ENCODE measurements at regions not wholly inside any gene's neighbourhood (a gene's known extent, or its start where the extent isn't known, plus 50 kb on each side); places are given as distances from the start of the nearest gene placed in this dataset.
"Not testable (repeated sequence)": the region's sequence is repeated elsewhere in the genome, so short reads cannot be mapped to it uniquely, and the experiment has no call there.

- H3K4me3 ChIP-seq: no peak overlapping the region
- H3K9me3 ChIP-seq: no peaks in the 10 kb centered on the region
- TF ChIP-seq POLR2A (IDR thresholded peaks at IDR 0.05) (no peak), CTCF (IDR thresholded peaks at IDR 0.05 in 4 of 5, conservative IDR thresholded peaks at IDR 0.05 in 1 of 5) (no peak)
- no peaks in the 10 kb centered on the region for H3K27me3 ChIP-seq
- intact Hi-C loops (cut with DNase I; ENCODE audit: low total_unique reads): no loop called here
- in situ Hi-C loops (cut with MboI; ENCODE audit: low sequenced_read_pairs in 4 of 4): no loop called here
- H3K27ac ChIP-seq: no peak overlapping the region
- no peaks in the 10 kb centered on the region for H3K36me3 ChIP-seq
- DNase-seq (no peak), ATAC-seq (no peak)
- H3K4me1 ChIP-seq: no peaks in the 10 kb centered on the region
Observed at GRCh38 chr2:194842871-194843270, 814.2 kb upstream of the SLC39A10 start.

GRCh38 chr2:194834371-194834770 is 822.7 kb upstream of the SLC39A10 start:
- H3K27ac ChIP-seq; H3K4me3 ChIP-seq; H3K4me1 ChIP-seq; ATAC-seq; intact Hi-C loops (cut with DNase I; ENCODE audit: low total_unique reads); H3K36me3 ChIP-seq; H3K27me3 ChIP-seq; in situ Hi-C loops (cut with MboI; ENCODE audit: low sequenced_read_pairs in 4 of 4); DNase-seq; H3K9me3 ChIP-seq: not testable (repeated sequence)

- intact Hi-C loops (cut with DNase I; ENCODE audit: low total_unique reads): no loop called here
- no peak overlapping the region for H3K27ac ChIP-seq
Observed at GRCh38 chr2:194826241-194826640, 830.8 kb upstream of the SLC39A10 start.

GRCh38 chr2:194824450-194824849 is 832.6 kb upstream of the SLC39A10 start:
- DNase-seq: no peak
- TF ChIP-seq POLR2A (IDR thresholded peaks at IDR 0.05) (no peak), CTCF (IDR thresholded peaks at IDR 0.05 in 4 of 5, conservative IDR thresholded peaks at IDR 0.05 in 1 of 5) (no peak)

More at GRCh38 chr2:194826241-194826640, 830.8 kb upstream of the SLC39A10 start:
- Histone ChIP-seq H3K27me3 (no peaks in the 10 kb centered on the region), H3K4me1 (no peaks in the 10 kb centered on the region), H3K9me3 (no peaks in the 10 kb centered on the region), H3K36me3 (no peaks in the 10 kb centered on the region), H3K4me3 (no peak overlapping the region)
- TF ChIP-seq CTCF (IDR thresholded peaks at IDR 0.05 in 4 of 5, conservative IDR thresholded peaks at IDR 0.05 in 1 of 5) (no peak), POLR2A (IDR thresholded peaks at IDR 0.05) (no peak)
- in situ Hi-C loops (cut with MboI; ENCODE audit: low sequenced_read_pairs in 4 of 4): no loop called here
- DNase-seq: no peak
- no peak for ATAC-seq

GRCh38 chr2:194822657-194823056 is 834.4 kb upstream of the SLC39A10 start:
- no peak overlapping the region for H3K4me3 ChIP-seq
- H3K27ac ChIP-seq: no peak overlapping the region
- in situ Hi-C loops (cut with MboI; ENCODE audit: low sequenced_read_pairs in 4 of 4) (no loop called here), intact Hi-C loops (cut with DNase I; ENCODE audit: low total_unique reads) (no loop called here)
- no peaks in the 10 kb centered on the region for H3K4me1 ChIP-seq
- TF ChIP-seq CTCF (IDR thresholded peaks at IDR 0.05 in 4 of 5, conservative IDR thresholded peaks at IDR 0.05 in 1 of 5): no peak
- TF ChIP-seq POLR2A (IDR thresholded peaks at IDR 0.05): no peak
- H3K27me3 ChIP-seq: no peaks in the 10 kb centered on the region
- no peaks in the 10 kb centered on the region for H3K36me3 ChIP-seq
- DNase-seq: no peak
- no peak for ATAC-seq
- H3K9me3 ChIP-seq: no peaks in the 10 kb centered on the region

More at GRCh38 chr2:194824450-194824849, 832.6 kb upstream of the SLC39A10 start:
- in situ Hi-C loops (cut with MboI; ENCODE audit: low sequenced_read_pairs in 4 of 4): no loop called here
- Histone ChIP-seq H3K4me1 (no peaks in the 10 kb centered on the region), H3K4me3 (no peak overlapping the region), H3K36me3 (no peaks in the 10 kb centered on the region), H3K27me3 (no peaks in the 10 kb centered on the region), H3K9me3 (no peaks in the 10 kb centered on the region), H3K27ac (no peak overlapping the region)
- ATAC-seq: no peak
- intact Hi-C loops (cut with DNase I; ENCODE audit: low total_unique reads): no loop called here
